A549 (cell line): ENCODE measurements at regions not wholly inside any gene's neighbourhood (a gene's known extent, or its start where the extent isn't known, plus 50 kb on each side); places are given as distances from the start of the nearest gene placed in this dataset.

Experiments
- CHD2 ChIP-seq: fragments of 150-350 bp; IDR thresholded peaks from 2 replicates; pipeline ENCODE4 v1.6.1; 2014; ENCODE audit warnings: low read length; ENCODE audit not compliant: partially characterized antibody
- EP300 ChIP-seq, 2 experiments: fragments of >200 bp; sonication (Bioruptor Twin); formaldehyde crosslinking; IDR thresholded peaks; 2 replicates in 1 of 2; 3 replicates in 1 of 2; pipeline ENCODE4 v1.6.1; 2016 to 2017
- JUNB ChIP-seq: fragments of >200 bp; sonication (Bioruptor Twin); formaldehyde crosslinking; IDR thresholded peaks from 2 replicates; pipeline ENCODE4 v1.6.1; 2016
- MYC ChIP-seq: IDR thresholded peaks from 2 replicates; pipeline ENCODE4 v1.6.1; 2012; ENCODE audit warnings: mild to moderate bottlenecking, inconsistent platforms, low read length, improper control_type of control experiment, borderline replicate concordance
- POLR2A ChIP-seq: IDR thresholded peaks from 2 replicates; pipeline ENCODE4 v1.6.1; 2012; ENCODE audit warnings: mild to moderate bottlenecking, low read length
- RAD21 ChIP-seq, 2 experiments: fragments of >200 bp in 1 of 2; sonication (Bioruptor Twin) in 1 of 2; formaldehyde crosslinking in 1 of 2; IDR thresholded peaks in 1 of 2; conservative IDR thresholded peaks in 1 of 2; 2 replicates in 1 of 2; 3 replicates in 1 of 2; pipeline ENCODE4 v1.6.1; 2012 to 2018; ENCODE audit warnings: inconsistent platforms in 1 of 2
- RFX5 ChIP-seq: fragments of 450-650 bp; IDR thresholded peaks from 2 replicates; pipeline ENCODE4 v1.7.1; 2014; ENCODE audit warnings: antibody characterized with exemption, mild to moderate bottlenecking, moderate library complexity
- TF ChIP-seq, protein P1 (sequence below): fragments of >200 bp; sonication (Bioruptor Twin); formaldehyde crosslinking; IDR thresholded peaks from 3 replicates; pipeline ENCODE4 v1.5.1; 2016
- TF ChIP-seq, protein P2 (sequence below): IDR thresholded peaks from 2 replicates; pipeline ENCODE4 v1.6.1; 2012
- TF ChIP-seq, protein P3 (sequence below): fragments of 200-600 bp; sonication (generic); IDR thresholded peaks from 2 replicates; pipeline ENCODE4 v1.6.1; 2016; ENCODE audit warnings: antibody characterized with exemption, mild to moderate bottlenecking, moderate library complexity

DNA sequence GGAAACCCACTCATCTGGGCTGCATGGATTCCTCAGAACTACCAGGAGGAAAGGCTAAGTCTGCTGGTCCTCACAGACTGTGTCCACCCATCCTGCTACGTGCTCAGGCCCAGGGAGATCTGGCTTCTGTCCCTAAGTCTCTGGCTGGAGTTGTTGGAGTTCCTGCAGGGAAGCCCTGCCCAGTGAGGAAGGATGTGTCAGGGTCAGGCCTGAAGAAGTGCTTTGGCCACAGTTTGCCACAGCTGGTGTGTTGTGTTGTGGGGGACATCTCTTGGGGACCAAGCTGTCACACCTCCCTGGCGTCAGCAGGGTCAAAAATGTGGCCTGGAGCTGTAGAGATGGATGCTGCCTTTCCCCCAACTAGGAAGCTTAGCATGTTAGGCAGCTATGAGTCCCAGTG is 684.7 kb downstream of the METTL15 start:
- TF ChIP-seq, protein P1, sequence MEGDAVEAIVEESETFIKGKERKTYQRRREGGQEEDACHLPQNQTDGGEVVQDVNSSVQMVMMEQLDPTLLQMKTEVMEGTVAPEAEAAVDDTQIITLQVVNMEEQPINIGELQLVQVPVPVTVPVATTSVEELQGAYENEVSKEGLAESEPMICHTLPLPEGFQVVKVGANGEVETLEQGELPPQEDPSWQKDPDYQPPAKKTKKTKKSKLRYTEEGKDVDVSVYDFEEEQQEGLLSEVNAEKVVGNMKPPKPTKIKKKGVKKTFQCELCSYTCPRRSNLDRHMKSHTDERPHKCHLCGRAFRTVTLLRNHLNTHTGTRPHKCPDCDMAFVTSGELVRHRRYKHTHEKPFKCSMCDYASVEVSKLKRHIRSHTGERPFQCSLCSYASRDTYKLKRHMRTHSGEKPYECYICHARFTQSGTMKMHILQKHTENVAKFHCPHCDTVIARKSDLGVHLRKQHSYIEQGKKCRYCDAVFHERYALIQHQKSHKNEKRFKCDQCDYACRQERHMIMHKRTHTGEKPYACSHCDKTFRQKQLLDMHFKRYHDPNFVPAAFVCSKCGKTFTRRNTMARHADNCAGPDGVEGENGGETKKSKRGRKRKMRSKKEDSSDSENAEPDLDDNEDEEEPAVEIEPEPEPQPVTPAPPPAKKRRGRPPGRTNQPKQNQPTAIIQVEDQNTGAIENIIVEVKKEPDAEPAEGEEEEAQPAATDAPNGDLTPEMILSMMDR: no peak
- TF ChIP-seq, protein P2, sequence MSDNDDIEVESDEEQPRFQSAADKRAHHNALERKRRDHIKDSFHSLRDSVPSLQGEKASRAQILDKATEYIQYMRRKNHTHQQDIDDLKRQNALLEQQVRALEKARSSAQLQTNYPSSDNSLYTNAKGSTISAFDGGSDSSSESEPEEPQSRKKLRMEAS: no peak
- TF ChIP-seq POLR2A (no peak), RAD21 (conservative IDR thresholded peaks at IDR 0.05 in 1 of 2, IDR thresholded peaks at IDR 0.05 in 1 of 2) (no peak), MYC (no peak), EP300 (IDR thresholded peaks at IDR 0.05) (no peak), RFX5 (no peak), CHD2 (no peak), JUNB (no peak)
- TF ChIP-seq, protein P3, sequence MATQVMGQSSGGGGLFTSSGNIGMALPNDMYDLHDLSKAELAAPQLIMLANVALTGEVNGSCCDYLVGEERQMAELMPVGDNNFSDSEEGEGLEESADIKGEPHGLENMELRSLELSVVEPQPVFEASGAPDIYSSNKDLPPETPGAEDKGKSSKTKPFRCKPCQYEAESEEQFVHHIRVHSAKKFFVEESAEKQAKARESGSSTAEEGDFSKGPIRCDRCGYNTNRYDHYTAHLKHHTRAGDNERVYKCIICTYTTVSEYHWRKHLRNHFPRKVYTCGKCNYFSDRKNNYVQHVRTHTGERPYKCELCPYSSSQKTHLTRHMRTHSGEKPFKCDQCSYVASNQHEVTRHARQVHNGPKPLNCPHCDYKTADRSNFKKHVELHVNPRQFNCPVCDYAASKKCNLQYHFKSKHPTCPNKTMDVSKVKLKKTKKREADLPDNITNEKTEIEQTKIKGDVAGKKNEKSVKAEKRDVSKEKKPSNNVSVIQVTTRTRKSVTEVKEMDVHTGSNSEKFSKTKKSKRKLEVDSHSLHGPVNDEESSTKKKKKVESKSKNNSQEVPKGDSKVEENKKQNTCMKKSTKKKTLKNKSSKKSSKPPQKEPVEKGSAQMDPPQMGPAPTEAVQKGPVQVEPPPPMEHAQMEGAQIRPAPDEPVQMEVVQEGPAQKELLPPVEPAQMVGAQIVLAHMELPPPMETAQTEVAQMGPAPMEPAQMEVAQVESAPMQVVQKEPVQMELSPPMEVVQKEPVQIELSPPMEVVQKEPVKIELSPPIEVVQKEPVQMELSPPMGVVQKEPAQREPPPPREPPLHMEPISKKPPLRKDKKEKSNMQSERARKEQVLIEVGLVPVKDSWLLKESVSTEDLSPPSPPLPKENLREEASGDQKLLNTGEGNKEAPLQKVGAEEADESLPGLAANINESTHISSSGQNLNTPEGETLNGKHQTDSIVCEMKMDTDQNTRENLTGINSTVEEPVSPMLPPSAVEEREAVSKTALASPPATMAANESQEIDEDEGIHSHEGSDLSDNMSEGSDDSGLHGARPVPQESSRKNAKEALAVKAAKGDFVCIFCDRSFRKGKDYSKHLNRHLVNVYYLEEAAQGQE: no peak
